IMR-90 (cell line): ENCODE measurements at regions not wholly inside any gene's neighbourhood (a gene's known extent, or its start where the extent isn't known, plus 50 kb on each side); places are given as distances from the start of the nearest gene placed in this dataset.

ENCODE experiments used
- POLR2A ChIP-seq: IDR thresholded peaks from 2 replicates; pipeline ENCODE4 v1.6.1; 2012; ENCODE audit warnings: mild to moderate bottlenecking, low read depth, low read length
- TF ChIP-seq, protein P1 (sequence below): conservative IDR thresholded peaks from 2 replicates; pipeline ENCODE4 v1.5.1; 2012; ENCODE audit warnings: mild to moderate bottlenecking, low read depth, low read length, improper control_type of control experiment

DNA sequence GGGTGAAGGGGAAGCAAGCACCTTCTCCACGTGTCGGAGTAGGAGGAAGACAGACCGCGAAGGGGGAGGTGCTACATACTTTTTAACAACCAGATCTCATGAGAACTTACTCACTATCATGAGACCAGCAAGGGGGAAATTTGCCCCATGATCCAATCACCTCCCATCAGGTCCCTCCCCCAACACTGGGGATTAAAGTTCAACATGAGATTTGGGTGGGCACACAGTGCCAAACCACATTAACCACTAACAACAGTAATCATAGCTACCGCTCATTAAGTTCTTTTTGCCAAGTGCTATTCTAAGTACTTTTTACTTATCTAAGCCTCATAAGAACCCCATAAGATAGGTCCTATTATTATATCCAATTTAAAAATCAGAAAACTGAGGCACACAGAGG is 450.5 kb upstream of the DDI1 start:
- TF ChIP-seq POLR2A: no peak
- TF ChIP-seq, protein P1, sequence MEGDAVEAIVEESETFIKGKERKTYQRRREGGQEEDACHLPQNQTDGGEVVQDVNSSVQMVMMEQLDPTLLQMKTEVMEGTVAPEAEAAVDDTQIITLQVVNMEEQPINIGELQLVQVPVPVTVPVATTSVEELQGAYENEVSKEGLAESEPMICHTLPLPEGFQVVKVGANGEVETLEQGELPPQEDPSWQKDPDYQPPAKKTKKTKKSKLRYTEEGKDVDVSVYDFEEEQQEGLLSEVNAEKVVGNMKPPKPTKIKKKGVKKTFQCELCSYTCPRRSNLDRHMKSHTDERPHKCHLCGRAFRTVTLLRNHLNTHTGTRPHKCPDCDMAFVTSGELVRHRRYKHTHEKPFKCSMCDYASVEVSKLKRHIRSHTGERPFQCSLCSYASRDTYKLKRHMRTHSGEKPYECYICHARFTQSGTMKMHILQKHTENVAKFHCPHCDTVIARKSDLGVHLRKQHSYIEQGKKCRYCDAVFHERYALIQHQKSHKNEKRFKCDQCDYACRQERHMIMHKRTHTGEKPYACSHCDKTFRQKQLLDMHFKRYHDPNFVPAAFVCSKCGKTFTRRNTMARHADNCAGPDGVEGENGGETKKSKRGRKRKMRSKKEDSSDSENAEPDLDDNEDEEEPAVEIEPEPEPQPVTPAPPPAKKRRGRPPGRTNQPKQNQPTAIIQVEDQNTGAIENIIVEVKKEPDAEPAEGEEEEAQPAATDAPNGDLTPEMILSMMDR: no peak
